ENCODE measurements at regions not wholly inside any gene's neighbourhood (a gene's known extent, or its start where the extent isn't known, plus 50 kb on each side); places are given as distances from the start of the nearest gene placed in this dataset.

- H3K4me1 ChIP-seq (ENCODE audit: control insufficient read depth in 4 of 4, insufficient read depth in 4 of 4, low read length in 3 of 4) = peaks cover 40 to 64% (median 46%) of the 10 kb centered on the region in 4 donors
- DNase-seq (ENCODE audit: low spot score) = no peak
- TF ChIP-seq RAD21 (IDR thresholded peaks at IDR 0.05) (no peak), JUND (IDR thresholded peaks at IDR 0.05) (no peak), GABPA (IDR thresholded peaks at IDR 0.05 in 1 of 2, conservative IDR thresholded peaks at IDR 0.05 in 1 of 2) (no peak), RXRA (IDR thresholded peaks at IDR 0.05) (peak in 1 of 2 donors; percentile 33), TAF1 (conservative IDR thresholded peaks at IDR 0.05) (no peak), SP1 (IDR thresholded peaks at IDR 0.05) (no peak), HNF4A (conservative IDR thresholded peaks at IDR 0.05) (peak in 1 of 2 donors; percentile 50), HNF4G (IDR thresholded peaks at IDR 0.05) (no peak), YY1 (IDR thresholded peaks at IDR 0.05) (peak; percentile 14), FOXA1 (IDR thresholded peaks at IDR 0.05) (no peak), NR2F2 (IDR thresholded peaks at IDR 0.05) (no peak), MAX (IDR thresholded peaks at IDR 0.05) (no peak), EGR1 (IDR thresholded peaks at IDR 0.05; ENCODE audit: low read depth in 2 of 2) (peak in 1 of 2 donors; percentile 21), FOXA2 (IDR thresholded peaks at IDR 0.05) (no peak)
- TF ChIP-seq, protein P1, sequence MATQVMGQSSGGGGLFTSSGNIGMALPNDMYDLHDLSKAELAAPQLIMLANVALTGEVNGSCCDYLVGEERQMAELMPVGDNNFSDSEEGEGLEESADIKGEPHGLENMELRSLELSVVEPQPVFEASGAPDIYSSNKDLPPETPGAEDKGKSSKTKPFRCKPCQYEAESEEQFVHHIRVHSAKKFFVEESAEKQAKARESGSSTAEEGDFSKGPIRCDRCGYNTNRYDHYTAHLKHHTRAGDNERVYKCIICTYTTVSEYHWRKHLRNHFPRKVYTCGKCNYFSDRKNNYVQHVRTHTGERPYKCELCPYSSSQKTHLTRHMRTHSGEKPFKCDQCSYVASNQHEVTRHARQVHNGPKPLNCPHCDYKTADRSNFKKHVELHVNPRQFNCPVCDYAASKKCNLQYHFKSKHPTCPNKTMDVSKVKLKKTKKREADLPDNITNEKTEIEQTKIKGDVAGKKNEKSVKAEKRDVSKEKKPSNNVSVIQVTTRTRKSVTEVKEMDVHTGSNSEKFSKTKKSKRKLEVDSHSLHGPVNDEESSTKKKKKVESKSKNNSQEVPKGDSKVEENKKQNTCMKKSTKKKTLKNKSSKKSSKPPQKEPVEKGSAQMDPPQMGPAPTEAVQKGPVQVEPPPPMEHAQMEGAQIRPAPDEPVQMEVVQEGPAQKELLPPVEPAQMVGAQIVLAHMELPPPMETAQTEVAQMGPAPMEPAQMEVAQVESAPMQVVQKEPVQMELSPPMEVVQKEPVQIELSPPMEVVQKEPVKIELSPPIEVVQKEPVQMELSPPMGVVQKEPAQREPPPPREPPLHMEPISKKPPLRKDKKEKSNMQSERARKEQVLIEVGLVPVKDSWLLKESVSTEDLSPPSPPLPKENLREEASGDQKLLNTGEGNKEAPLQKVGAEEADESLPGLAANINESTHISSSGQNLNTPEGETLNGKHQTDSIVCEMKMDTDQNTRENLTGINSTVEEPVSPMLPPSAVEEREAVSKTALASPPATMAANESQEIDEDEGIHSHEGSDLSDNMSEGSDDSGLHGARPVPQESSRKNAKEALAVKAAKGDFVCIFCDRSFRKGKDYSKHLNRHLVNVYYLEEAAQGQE (IDR thresholded peaks at IDR 0.05) = peak; percentile 11
- TF ChIP-seq, protein P2, sequence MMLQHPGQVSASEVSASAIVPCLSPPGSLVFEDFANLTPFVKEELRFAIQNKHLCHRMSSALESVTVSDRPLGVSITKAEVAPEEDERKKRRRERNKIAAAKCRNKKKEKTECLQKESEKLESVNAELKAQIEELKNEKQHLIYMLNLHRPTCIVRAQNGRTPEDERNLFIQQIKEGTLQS (IDR thresholded peaks at IDR 0.05) = no peak
- TF ChIP-seq, protein P3, sequence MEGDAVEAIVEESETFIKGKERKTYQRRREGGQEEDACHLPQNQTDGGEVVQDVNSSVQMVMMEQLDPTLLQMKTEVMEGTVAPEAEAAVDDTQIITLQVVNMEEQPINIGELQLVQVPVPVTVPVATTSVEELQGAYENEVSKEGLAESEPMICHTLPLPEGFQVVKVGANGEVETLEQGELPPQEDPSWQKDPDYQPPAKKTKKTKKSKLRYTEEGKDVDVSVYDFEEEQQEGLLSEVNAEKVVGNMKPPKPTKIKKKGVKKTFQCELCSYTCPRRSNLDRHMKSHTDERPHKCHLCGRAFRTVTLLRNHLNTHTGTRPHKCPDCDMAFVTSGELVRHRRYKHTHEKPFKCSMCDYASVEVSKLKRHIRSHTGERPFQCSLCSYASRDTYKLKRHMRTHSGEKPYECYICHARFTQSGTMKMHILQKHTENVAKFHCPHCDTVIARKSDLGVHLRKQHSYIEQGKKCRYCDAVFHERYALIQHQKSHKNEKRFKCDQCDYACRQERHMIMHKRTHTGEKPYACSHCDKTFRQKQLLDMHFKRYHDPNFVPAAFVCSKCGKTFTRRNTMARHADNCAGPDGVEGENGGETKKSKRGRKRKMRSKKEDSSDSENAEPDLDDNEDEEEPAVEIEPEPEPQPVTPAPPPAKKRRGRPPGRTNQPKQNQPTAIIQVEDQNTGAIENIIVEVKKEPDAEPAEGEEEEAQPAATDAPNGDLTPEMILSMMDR (IDR thresholded peaks at IDR 0.05; ENCODE audit: low read depth, low read length, missing input control) = no peak
- TF ChIP-seq, protein P4, sequence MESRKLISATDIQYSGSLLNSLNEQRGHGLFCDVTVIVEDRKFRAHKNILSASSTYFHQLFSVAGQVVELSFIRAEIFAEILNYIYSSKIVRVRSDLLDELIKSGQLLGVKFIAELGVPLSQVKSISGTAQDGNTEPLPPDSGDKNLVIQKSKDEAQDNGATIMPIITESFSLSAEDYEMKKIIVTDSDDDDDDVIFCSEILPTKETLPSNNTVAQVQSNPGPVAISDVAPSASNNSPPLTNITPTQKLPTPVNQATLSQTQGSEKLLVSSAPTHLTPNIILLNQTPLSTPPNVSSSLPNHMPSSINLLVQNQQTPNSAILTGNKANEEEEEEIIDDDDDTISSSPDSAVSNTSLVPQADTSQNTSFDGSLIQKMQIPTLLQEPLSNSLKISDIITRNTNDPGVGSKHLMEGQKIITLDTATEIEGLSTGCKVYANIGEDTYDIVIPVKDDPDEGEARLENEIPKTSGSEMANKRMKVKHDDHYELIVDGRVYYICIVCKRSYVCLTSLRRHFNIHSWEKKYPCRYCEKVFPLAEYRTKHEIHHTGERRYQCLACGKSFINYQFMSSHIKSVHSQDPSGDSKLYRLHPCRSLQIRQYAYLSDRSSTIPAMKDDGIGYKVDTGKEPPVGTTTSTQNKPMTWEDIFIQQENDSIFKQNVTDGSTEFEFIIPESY (IDR thresholded peaks at IDR 0.05) = no peak
- 32% methylated on average over 31 of the region's 31 CpGs for WGBS
- no peaks in the 10 kb centered on the region for H3K36me3 ChIP-seq (ENCODE audit: control insufficient read depth in 4 of 4, insufficient read depth in 3 of 4, low read depth in 1 of 4, low read length in 3 of 4)
- peak overlapping the region; percentile 32 to 47 for H3K9ac ChIP-seq (ENCODE audit: low read depth in 1 of 2, low read length in 2 of 2)
- peak overlapping the region in 2 of 3 donors; percentile 33 to 38 for H3K4me3 ChIP-seq (ENCODE audit: low read depth in 1 of 3, low read length in 3 of 3)
- no peaks in the 10 kb centered on the region for H3K27me3 ChIP-seq (ENCODE audit: control insufficient read depth in 4 of 4, insufficient read depth in 4 of 4, low read length in 3 of 4)
- peak overlapping the region; percentile 65 to 82 for H3K27ac ChIP-seq (ENCODE audit: low read depth in 1 of 2, low read length in 2 of 2)
- H3K9me3 ChIP-seq (ENCODE audit: control insufficient read depth in 4 of 4, low read length in 3 of 4) = no peaks in the 10 kb centered on the region
Observed at GRCh38 chr17:77454242-77455095, 313.7 kb downstream of the SEC14L1 start.

All from liver (tissue), 8 donors.